ENCODE measurements at regions not wholly inside any gene's neighbourhood (a gene's known extent, or its start where the extent isn't known, plus 50 kb on each side); places are given as distances from the start of the nearest gene placed in this dataset.

DNA sequence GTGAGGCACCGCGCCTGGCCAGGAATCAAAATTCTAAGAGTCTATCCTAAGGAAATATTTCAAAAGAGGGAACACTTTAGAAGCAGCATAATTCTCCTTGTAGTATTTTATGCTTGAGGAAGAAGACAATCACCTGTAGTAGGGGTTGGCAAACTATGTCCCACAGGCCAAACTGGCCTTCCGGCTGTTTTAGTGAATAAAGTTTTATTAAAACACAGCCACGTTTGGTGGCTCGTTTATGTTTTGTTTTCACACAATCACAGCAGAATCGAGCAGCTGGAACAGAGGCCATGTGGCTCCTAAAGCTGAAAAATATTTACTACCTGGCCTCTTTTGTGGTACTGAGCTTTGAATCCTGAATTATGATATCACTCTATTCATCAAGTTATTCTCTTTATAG is 131.7 kb upstream of the TNS3 start:
- DNase-seq (no peak), ATAC-seq (no peak)
- intact Hi-C loops (cut with DNase I): no loop called here
- WGBS, 4 donors: 91 to 93% (median 92%) methylated on average over 6 of the region's 6 CpGs
- peaks cover 0 to 5% (median 0%) of the 10 kb centered on the region in 12 donors for H3K4me1 ChIP-seq
- H3K36me3 ChIP-seq: no peaks in the 10 kb centered on the region
- no peak overlapping the region for H3K4me3 ChIP-seq
- no peak overlapping the region for H3K27ac ChIP-seq
- no peaks in the 10 kb centered on the region for H3K9me3 ChIP-seq
- no peaks in the 10 kb centered on the region for H3K27me3 ChIP-seq
- TF ChIP-seq CTCF (IDR thresholded peaks at IDR 0.05): no peak
- no peak for TF ChIP-seq POLR2A (IDR thresholded peaks at IDR 0.05)

- Histone ChIP-seq H3K36me3 (no peaks in the 10 kb centered on the region), H3K9me3 (no peaks in the 10 kb centered on the region), H3K27me3 (no peaks in the 10 kb centered on the region), H3K4me1 (peaks cover 0 to 5% (median 0%) of the 10 kb centered on the region in 12 donors), H3K27ac (no peak overlapping the region), H3K4me3 (no peak overlapping the region)
- 83 to 91% (median 89%) methylated on average over 11 of the region's 11 CpGs for WGBS, 4 donors
- TF ChIP-seq CTCF (IDR thresholded peaks at IDR 0.05) (no peak), POLR2A (IDR thresholded peaks at IDR 0.05) (no peak)
- intact Hi-C loops (cut with DNase I): no loop called here
- ATAC-seq (no peak), DNase-seq (no peak)
These were observed 130.5 kb upstream of the TNS3 start for GRCh38 chr7:47712416-47712815.

DNA sequence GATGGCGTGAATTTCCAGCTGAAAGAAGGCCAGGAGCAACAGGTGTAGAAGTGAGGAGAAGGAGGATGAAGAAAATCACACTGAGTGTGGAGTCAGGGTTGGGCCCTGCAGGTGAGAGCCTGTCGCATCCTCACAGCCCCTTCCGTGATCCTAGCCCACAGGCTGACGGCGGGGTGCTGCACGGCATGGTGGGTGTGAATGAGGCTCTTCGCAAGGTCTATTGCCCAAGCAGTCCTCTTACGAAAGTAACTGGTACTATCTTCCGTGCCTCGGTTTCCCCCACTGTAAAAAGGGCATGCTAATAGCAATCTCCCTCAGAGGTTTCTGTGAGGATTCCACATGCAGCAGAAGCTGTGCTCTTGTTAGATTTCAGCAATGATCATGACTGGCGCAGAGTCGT is 129.9 kb upstream of the TNS3 start:
- no peak overlapping the region for H3K27ac ChIP-seq
- no peaks in the 10 kb centered on the region for H3K27me3 ChIP-seq
- no peak for ATAC-seq
- peaks cover 0 to 5% (median 0%) of the 10 kb centered on the region in 12 donors for H3K4me1 ChIP-seq
- H3K9me3 ChIP-seq: no peaks in the 10 kb centered on the region
- 92 to 96% (median 95%) methylated on average over 12 of the region's 12 CpGs for WGBS, 4 donors
- no peak for TF ChIP-seq CTCF (IDR thresholded peaks at IDR 0.05)
- no peak overlapping the region for H3K4me3 ChIP-seq
- intact Hi-C loops (cut with DNase I): no loop called here
- no peaks in the 10 kb centered on the region for H3K36me3 ChIP-seq
- no peak for DNase-seq

DNA sequence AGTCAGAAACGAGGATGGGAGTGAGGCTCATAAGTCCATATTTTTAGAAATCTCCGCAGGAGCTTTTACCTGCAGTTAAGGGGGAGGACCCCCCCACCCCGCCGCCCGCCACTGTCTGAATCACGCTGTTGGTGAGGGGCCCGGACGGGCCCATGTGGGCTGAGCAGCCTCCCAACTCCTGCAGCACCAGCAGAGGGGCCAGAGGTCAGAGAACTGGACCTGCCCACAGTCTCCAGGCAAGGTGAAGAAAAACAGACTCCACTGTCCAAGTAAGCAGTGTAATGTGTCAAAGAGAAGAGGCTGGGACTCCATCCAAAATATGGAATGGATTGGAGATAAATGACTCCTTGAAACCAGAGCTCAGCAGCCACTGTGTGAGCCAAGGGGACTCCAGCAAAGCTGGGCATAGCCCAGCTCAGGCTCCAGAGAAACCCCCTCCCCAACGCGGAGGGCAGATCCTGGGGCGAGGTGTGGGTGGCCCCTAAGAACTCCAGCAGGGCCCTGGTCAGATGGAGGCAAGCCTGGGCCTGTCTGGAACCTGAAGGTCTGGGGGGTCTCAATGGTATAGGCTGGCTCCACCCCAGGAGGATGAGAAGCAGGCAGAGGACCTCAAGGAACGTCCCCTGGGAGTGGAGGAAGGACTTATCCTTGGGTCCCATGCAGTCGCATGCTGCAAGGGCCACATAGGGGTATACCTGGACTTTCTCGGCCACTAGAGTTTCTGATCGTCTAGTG is 128.5 kb upstream of the TNS3 start:
- intact Hi-C loops (cut with DNase I): no loop called here
- Histone ChIP-seq H3K27me3 (no peaks in the 10 kb centered on the region), H3K4me1 (peaks cover 0 to 5% (median 0%) of the 10 kb centered on the region in 12 donors), H3K9me3 (no peaks in the 10 kb centered on the region), H3K4me3 (no peak overlapping the region), H3K27ac (no peak overlapping the region), H3K36me3 (no peaks in the 10 kb centered on the region)
- ATAC-seq (peak; percentile 14 to 45 (median 31)), DNase-seq (peak in 1 of 5 donors; percentile 15)
- WGBS, 4 donors: 81 to 86% (median 83%) methylated on average over 14 to 15 of the region's 15 CpGs
- no peak for TF ChIP-seq CTCF (IDR thresholded peaks at IDR 0.05)
